ENCODE measurements at regions not wholly inside any gene's neighbourhood (a gene's known extent, or its start where the extent isn't known, plus 50 kb on each side); places are given as distances from the start of the nearest gene placed in this dataset.

DNA sequence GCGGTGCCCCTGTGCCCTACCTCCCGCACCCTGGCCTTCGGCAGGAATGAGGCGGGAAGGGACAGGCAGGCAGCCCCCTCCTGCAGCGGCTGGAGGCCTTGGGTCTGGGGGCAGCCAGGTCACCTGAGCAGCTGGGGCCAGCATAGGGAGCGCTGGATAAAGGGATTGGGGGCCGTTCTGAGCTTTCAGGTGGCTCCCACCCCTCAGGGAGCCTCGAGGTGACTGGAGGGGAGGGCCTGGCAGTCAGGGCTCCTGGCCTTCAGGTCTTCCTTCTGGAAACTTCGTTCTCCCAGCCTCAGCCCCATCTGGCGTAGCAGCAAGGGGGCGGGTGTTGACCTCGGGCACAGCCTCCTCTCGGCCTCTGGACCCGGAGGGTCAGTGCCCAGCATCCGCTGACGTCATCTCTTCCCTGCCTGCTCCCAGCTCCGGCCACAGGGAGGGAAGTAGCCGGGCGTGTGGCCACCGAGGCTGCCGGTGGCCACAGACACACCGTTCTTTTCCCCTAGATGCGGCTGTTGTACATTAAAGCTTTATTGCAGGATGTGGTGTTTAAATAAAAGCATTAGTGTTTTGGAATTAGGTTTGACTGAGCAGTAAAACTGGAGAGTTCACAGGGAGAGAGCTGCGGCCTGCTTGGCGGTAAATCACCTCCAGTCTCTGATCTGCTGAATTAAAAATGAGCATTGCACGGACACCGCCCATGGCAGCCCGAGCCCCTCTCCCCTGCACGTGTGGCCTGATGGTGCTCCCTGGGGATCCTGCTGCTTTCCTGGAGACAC is 80.0 kb upstream of the GATA5 start:
- H3K4me3 ChIP-seq (replicated peaks in 1 of 3), result no peak overlapping the region
- no peak overlapping the region for H3K27ac ChIP-seq
- H3K9me3 ChIP-seq, result no peaks in the 10 kb centered on the region
- intact Hi-C loops (cut with DNase I), result no loop called here
- no peak for DNase-seq
- peaks cover 11% of the 10 kb centered on the region for H3K27me3 ChIP-seq
- peaks cover 6 to 10% of the 10 kb centered on the region in 2 donors for H3K4me1 ChIP-seq
- 68 to 70% methylated on average over 26 to 29 of the region's 29 CpGs for WGBS, 2 donors
- H3K36me3 ChIP-seq, result no peaks in the 10 kb centered on the region
- no peak for TF ChIP-seq POLR2A (IDR thresholded peaks at IDR 0.05)
- TF ChIP-seq, protein P1, sequence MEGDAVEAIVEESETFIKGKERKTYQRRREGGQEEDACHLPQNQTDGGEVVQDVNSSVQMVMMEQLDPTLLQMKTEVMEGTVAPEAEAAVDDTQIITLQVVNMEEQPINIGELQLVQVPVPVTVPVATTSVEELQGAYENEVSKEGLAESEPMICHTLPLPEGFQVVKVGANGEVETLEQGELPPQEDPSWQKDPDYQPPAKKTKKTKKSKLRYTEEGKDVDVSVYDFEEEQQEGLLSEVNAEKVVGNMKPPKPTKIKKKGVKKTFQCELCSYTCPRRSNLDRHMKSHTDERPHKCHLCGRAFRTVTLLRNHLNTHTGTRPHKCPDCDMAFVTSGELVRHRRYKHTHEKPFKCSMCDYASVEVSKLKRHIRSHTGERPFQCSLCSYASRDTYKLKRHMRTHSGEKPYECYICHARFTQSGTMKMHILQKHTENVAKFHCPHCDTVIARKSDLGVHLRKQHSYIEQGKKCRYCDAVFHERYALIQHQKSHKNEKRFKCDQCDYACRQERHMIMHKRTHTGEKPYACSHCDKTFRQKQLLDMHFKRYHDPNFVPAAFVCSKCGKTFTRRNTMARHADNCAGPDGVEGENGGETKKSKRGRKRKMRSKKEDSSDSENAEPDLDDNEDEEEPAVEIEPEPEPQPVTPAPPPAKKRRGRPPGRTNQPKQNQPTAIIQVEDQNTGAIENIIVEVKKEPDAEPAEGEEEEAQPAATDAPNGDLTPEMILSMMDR (IDR thresholded peaks at IDR 0.05), result no peak

DNA sequence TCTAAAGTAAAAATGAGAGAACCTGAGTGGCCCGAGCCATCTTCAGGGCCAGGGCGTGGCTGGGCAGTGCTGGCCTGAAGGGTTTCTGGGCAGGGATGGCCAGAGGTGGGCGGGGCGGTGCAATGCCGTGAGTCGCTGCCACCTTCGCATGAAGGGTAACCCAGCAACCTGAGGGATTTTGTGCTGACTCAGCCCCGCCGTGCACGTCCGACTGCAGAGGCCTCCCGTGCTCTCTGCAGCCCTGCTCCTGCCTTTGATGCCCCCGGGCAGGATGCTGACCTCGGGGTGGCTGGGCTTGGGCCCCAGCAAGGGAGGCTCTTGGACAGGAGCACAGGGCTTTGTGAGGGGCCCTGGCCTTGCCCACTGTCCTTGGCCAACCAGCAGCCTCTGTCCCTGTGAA is 81.7 kb upstream of the GATA5 start:
- 70 to 80% methylated on average over 3 to 7 of the region's 14 CpGs for WGBS, 2 donors
- intact Hi-C loops (cut with DNase I), result no loop called here
- no peak overlapping the region for H3K27ac ChIP-seq
- no peaks in the 10 kb centered on the region for H3K4me1 ChIP-seq
- no peaks in the 10 kb centered on the region for H3K9me3 ChIP-seq
- no peak for DNase-seq
- H3K4me3 ChIP-seq (replicated peaks in 1 of 3), result no peak overlapping the region
- TF ChIP-seq POLR2A (IDR thresholded peaks at IDR 0.05), result no peak
- TF ChIP-seq, protein P1 (IDR thresholded peaks at IDR 0.05), result no peak
- H3K27me3 ChIP-seq, result no peaks in the 10 kb centered on the region
- no peaks in the 10 kb centered on the region for H3K36me3 ChIP-seq

DNA sequence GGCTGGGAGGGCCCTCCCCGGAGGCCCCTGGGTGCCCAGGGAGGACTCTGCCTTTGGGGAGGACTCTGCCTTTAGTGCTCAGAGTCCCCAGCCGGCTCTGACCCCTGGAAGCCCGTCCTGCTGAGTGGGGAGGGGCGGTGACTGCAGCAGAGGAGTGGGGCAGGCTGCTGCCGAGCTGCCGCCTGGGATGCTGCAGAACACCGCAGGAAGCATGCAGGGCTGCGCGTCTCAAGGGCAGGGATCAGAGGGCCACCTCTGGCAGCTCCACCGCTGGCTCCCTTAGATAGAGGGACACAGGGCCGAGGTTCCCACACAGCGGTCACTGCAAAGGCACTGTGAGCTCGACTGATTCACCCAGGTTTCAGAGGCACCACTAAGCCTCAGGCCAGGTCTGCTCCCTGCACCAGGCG is 82.2 kb upstream of the GATA5 start:
- intact Hi-C loops (cut with DNase I), result no loop called here
- no peaks in the 10 kb centered on the region for H3K4me1 ChIP-seq
- H3K36me3 ChIP-seq, result no peaks in the 10 kb centered on the region
- WGBS, 2 donors, result 40 to 45% methylated on average over 3 to 4 of the region's 14 CpGs
- no peak overlapping the region for H3K4me3 ChIP-seq (replicated peaks in 1 of 3)
- no peak for TF ChIP-seq POLR2A (IDR thresholded peaks at IDR 0.05)
- TF ChIP-seq, protein P1 (IDR thresholded peaks at IDR 0.05), result no peak
- no peaks in the 10 kb centered on the region for H3K9me3 ChIP-seq
- no peaks in the 10 kb centered on the region for H3K27me3 ChIP-seq
- no peak overlapping the region for H3K27ac ChIP-seq
- DNase-seq, result no peak

DNA sequence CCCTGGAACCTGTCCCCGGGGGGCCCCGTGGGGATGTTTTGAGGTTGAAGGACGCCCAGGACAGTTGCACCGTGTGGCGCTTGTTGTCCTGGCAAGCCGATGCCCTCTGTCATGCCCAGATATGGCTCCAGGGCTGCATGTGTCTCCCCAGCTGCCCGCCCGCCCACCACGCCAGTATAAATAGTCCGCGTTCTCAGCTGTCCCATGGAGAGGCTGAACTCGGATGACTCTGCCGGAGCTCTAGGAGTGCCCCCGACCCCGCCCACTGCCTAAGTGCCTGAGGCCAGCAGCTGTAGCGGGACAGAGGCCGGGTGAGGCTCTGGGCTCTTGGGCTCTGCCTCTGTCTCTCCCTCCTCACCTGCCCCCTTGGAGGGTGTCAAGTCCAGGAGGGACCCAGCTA is 83.0 kb upstream of the GATA5 start:
- intact Hi-C loops (cut with DNase I), result no loop called here
- H3K27me3 ChIP-seq, result no peaks in the 10 kb centered on the region
- H3K27ac ChIP-seq, result no peak overlapping the region
- WGBS, 2 donors, result 56 to 77% methylated on average over 8 to 13 of the region's 17 CpGs
- H3K4me3 ChIP-seq (replicated peaks in 1 of 3), result no peak overlapping the region
- no peak for TF ChIP-seq POLR2A (IDR thresholded peaks at IDR 0.05)
- TF ChIP-seq, protein P1 (IDR thresholded peaks at IDR 0.05), result no peak
- no peaks in the 10 kb centered on the region for H3K4me1 ChIP-seq
- DNase-seq, result no peak
- H3K9me3 ChIP-seq, result no peaks in the 10 kb centered on the region
- H3K36me3 ChIP-seq, result no peaks in the 10 kb centered on the region

DNA sequence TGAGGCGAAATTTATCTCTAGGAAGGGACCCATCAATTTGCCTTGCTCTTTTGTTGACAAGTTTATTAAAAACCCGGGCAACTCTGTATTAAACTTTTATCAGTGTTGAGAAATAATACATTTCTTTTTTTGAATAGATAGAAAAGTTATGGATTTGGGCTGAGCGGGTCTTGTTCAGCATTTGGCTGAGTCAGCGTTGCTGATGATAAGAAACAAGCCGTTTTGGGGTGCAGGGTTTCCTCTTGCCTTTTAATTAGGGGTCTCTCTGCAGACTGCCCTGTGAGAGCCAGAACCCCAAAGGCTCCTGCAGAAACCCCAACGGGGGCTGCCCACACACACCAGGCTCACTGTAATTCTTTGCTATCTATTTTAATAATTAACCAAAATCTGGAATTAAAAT is 82.1 kb upstream of the SLCO4A1 start:
- H3K9me3 ChIP-seq, result no peaks in the 10 kb centered on the region
- no peaks in the 10 kb centered on the region for H3K27me3 ChIP-seq
- H3K4me3 ChIP-seq (replicated peaks in 1 of 3), result no peak overlapping the region
- H3K36me3 ChIP-seq, result no peaks in the 10 kb centered on the region
- H3K27ac ChIP-seq, result no peak overlapping the region
- TF ChIP-seq POLR2A (IDR thresholded peaks at IDR 0.05), result no peak
- TF ChIP-seq, protein P1 (IDR thresholded peaks at IDR 0.05), result no peak
- no peaks in the 10 kb centered on the region for H3K4me1 ChIP-seq
- no peak for DNase-seq
- intact Hi-C loops (cut with DNase I), result no loop called here
- WGBS, 2 donors, result 67 to 69% methylated on average over 6 of the region's 6 CpGs
